ENCODE measurements at regions not wholly inside any gene's neighbourhood (a gene's known extent, or its start where the extent isn't known, plus 50 kb on each side); places are given as distances from the start of the nearest gene placed in this dataset.

DNA sequence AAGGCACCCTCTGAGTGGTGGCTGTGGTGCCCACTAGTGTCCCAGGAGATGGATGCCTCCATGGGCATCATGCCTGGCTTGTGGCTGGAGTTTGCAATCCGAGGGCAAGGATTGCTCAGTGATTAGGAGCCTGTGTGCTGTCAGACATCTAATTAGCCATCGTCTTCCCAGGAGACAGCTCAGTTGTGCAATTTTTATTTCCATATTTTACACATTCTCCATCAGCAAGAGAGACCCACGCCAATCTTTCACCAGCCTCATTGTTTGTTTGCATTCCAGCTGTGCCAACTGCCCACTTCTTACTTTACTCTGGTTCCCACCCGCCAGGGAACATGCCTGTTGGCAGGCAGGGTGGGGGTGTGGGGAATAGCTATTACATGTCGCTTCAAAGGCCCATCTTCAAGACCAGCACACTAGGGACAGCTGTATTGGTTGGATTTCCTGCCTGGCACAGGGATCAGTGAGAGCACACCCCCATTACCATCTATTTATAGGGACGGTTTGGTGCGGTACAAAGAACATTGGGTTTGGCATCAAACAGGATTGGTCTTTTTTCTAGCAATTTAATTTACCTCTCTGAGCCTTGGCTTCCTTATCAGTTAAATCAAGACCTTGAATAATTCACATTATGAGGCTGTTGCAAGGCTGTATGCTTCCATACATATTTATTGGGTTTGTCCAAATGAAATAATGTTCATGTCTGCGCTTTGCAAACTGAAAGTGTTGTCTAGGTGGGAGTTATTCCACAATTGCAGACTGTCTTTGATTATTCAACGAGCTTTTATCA is 80.7 kb upstream of the NAV2 start:
- H3K4me1 ChIP-seq (ENCODE audit: insufficient read depth, poor library complexity, severe bottlenecking): peaks cover 13% of the 10 kb centered on the region
- H3K27ac ChIP-seq (ENCODE audit: poor library complexity, severe bottlenecking): peak overlapping the region; percentile 19
- no peaks in the 10 kb centered on the region for H3K36me3 ChIP-seq (ENCODE audit: low read depth)
- H3K27me3 ChIP-seq (ENCODE audit: insufficient read depth, poor library complexity, severe bottlenecking): no peaks in the 10 kb centered on the region
- DNase-seq (ENCODE audit: low spot score) (no peak), ATAC-seq (ENCODE audit: low read depth) (no peak)
- peaks cover 2% of the 10 kb centered on the region for H3K9me3 ChIP-seq (ENCODE audit: severe bottlenecking)
- TF ChIP-seq, protein P1, sequence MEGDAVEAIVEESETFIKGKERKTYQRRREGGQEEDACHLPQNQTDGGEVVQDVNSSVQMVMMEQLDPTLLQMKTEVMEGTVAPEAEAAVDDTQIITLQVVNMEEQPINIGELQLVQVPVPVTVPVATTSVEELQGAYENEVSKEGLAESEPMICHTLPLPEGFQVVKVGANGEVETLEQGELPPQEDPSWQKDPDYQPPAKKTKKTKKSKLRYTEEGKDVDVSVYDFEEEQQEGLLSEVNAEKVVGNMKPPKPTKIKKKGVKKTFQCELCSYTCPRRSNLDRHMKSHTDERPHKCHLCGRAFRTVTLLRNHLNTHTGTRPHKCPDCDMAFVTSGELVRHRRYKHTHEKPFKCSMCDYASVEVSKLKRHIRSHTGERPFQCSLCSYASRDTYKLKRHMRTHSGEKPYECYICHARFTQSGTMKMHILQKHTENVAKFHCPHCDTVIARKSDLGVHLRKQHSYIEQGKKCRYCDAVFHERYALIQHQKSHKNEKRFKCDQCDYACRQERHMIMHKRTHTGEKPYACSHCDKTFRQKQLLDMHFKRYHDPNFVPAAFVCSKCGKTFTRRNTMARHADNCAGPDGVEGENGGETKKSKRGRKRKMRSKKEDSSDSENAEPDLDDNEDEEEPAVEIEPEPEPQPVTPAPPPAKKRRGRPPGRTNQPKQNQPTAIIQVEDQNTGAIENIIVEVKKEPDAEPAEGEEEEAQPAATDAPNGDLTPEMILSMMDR (IDR thresholded peaks at IDR 0.05; ENCODE audit: poor library complexity, severe bottlenecking): no peak
- no peak overlapping the region for H3K4me3 ChIP-seq (ENCODE audit: severe bottlenecking)

DNA sequence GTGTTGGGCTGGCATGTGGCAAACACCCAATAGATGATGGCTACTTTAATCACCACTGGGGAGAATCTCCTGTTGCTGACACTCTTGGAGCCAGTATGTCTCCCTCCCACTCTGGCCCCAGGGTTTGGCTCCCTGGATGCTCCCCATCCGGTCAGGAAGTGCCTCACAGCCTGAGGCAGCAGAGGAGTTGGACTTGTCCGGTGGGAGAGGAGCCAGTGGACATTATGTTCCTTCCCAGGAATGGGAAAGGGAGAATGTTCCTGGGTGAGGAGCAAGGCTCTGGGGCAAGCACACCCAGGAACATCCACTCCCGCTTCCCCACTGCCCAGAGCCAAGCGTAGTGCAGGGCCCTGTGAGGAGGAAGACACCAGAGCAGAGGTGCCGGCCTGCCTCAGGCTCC is 84.6 kb upstream of the NAV2 start:
- H3K9me3 ChIP-seq (ENCODE audit: severe bottlenecking): peaks cover 2% of the 10 kb centered on the region
- peak; percentile 77 for DNase-seq (ENCODE audit: low spot score)
- H3K4me1 ChIP-seq (ENCODE audit: insufficient read depth, poor library complexity, severe bottlenecking): peaks cover 13% of the 10 kb centered on the region
- TF ChIP-seq, protein P1 (IDR thresholded peaks at IDR 0.05; ENCODE audit: poor library complexity, severe bottlenecking): no peak
- H3K36me3 ChIP-seq (ENCODE audit: low read depth): no peaks in the 10 kb centered on the region
- H3K27ac ChIP-seq (ENCODE audit: poor library complexity, severe bottlenecking): peak overlapping the region; percentile 63
- no peak overlapping the region for H3K4me3 ChIP-seq (ENCODE audit: severe bottlenecking)
- no peaks in the 10 kb centered on the region for H3K27me3 ChIP-seq (ENCODE audit: insufficient read depth, poor library complexity, severe bottlenecking)
- ATAC-seq (ENCODE audit: low read depth): peak; percentile 84

DNA sequence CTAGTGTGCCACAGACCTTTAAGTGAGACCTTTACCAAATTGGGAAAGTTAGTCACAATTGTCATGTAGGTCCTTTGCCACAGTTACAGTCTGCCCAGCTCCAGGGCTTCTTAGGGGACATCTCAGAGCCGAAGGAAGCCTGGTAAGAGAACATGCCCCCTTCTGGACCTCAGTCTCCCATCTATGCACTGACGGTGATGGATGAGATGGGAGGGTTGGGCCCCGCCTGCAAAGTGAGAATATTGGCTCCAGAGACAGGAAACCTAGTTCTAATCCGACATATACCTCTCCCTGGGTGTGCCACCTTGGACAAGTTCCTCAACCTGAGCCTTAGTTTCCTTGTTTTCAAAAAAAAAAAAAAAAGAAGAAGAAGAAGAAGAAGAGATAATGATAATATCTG is 85.1 kb upstream of the NAV2 start:
- DNase-seq (ENCODE audit: low spot score): no peak
- TF ChIP-seq, protein P1 (IDR thresholded peaks at IDR 0.05; ENCODE audit: poor library complexity, severe bottlenecking): no peak

DNA sequence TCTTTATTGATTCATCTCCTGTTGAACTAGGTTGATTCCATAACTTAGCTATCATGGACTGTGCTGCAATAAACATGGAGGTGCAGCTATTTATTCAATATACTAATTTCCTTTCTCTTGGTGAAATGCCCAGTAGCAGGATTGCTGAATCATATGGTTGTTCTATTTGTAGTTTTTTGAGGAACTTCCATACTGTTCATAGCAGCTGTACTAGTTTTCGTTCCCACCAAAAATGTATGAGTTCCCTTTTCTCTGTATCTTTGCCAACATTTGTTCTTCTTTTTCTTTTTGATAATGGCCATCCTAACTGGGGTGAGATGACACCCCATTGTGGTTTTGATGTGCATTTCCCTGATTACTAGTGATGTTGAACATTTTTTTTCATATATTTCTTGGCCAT is 87.2 kb upstream of the NAV2 start:
- no peaks in the 10 kb centered on the region for H3K36me3 ChIP-seq (ENCODE audit: low read depth)
- peaks cover 5% of the 10 kb centered on the region for H3K4me1 ChIP-seq (ENCODE audit: insufficient read depth, poor library complexity, severe bottlenecking)
- peaks cover under 1% of the 10 kb centered on the region for H3K9me3 ChIP-seq (ENCODE audit: severe bottlenecking)
- ATAC-seq (ENCODE audit: low read depth) (no peak), DNase-seq (ENCODE audit: low spot score) (no peak)
- H3K27ac ChIP-seq (ENCODE audit: poor library complexity, severe bottlenecking): no peak overlapping the region
- H3K27me3 ChIP-seq (ENCODE audit: insufficient read depth, poor library complexity, severe bottlenecking): no peaks in the 10 kb centered on the region
- no peak overlapping the region for H3K4me3 ChIP-seq (ENCODE audit: severe bottlenecking)
- TF ChIP-seq, protein P1 (IDR thresholded peaks at IDR 0.05; ENCODE audit: poor library complexity, severe bottlenecking): no peak

More for the DNA sequence above, 85.1 kb upstream of the NAV2 start:
- peaks cover 2% of the 10 kb centered on the region for H3K9me3 ChIP-seq (ENCODE audit: severe bottlenecking)
- H3K27ac ChIP-seq (ENCODE audit: poor library complexity, severe bottlenecking): peak overlapping the region; percentile 63
- peaks cover 11% of the 10 kb centered on the region for H3K4me1 ChIP-seq (ENCODE audit: insufficient read depth, poor library complexity, severe bottlenecking)
- no peak overlapping the region for H3K4me3 ChIP-seq (ENCODE audit: severe bottlenecking)
- no peaks in the 10 kb centered on the region for H3K27me3 ChIP-seq (ENCODE audit: insufficient read depth, poor library complexity, severe bottlenecking)
- H3K36me3 ChIP-seq (ENCODE audit: low read depth): no peaks in the 10 kb centered on the region
- ATAC-seq (ENCODE audit: low read depth): no peak

Data from RWPE2 (cell line).